HFFc6 (cell line): ENCODE measurements at regions not wholly inside any gene's neighbourhood (a gene's known extent, or its start where the extent isn't known, plus 50 kb on each side); places are given as distances from the start of the nearest gene placed in this dataset.

Experiments used
- DNase-seq: peaks from one replicate; pipeline ENCODE4 v3.0.0-alpha.2; 2018
- H3K27ac Mint-ChIP-seq: 2 replicates; pipeline ENCODE4 v1.8.0; 2020; ENCODE audit warnings: mild to moderate bottlenecking, mixed read lengths
- H3K27me3 Mint-ChIP-seq: 2 replicates; pipeline ENCODE4 v1.8.0; 2021; ENCODE audit warnings: mild to moderate bottlenecking, moderate library complexity, mixed read lengths; ENCODE audit not compliant: insufficient read depth
- H3K36me3 Mint-ChIP-seq: 2 replicates; pipeline ENCODE4 v1.8.0; 2021; ENCODE audit warnings: low read depth, mixed read lengths
- H3K4me1 Mint-ChIP-seq: 2 replicates; pipeline ENCODE4 v1.8.0; 2020; ENCODE audit warnings: low read depth, mixed read lengths
- H3K4me3 Mint-ChIP-seq: 2 replicates; pipeline ENCODE4 v1.8.0; 2020; ENCODE audit warnings: mild to moderate bottlenecking, moderate library complexity, mixed read lengths
- H3K9me3 Mint-ChIP-seq: 2 replicates; pipeline ENCODE4 v1.8.0; 2020; ENCODE audit warnings: mild to moderate bottlenecking, mixed read lengths
- TF ChIP-seq, protein P1 (sequence below): fragments of 200-600 bp; sonication (generic); IDR thresholded peaks from 2 replicates; pipeline ENCODE4 v1.5.0; 2021; ENCODE audit warnings: antibody characterized with exemption, mild to moderate bottlenecking

DNA sequence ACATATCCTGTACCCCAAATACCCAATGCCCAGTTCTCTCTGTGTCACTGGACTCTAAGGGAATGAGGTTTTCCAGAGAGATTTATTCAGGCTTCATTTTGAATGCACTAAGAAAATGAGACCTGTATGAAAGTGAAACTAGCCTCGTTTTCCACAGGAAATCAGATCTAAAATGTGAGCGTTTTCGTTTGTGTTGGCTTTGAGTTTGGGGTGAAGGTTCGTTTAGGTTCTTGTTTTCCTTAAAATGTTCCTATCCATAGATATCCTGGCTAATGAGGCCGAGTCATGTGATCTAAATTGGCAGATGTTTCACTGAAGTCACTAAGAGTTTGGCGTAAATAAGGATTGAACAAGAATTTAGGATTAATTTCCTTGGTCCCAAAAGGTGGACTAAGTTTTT lies 90.9 kb upstream of the BMPER start:
- Mint-ChIP-seq H3K36me3 (no peaks in the 10 kb centered on the region), H3K4me1 (peaks cover 11% of the 10 kb centered on the region), H3K27me3 (peaks cover 2% of the 10 kb centered on the region), H3K27ac (no peak overlapping the region), H3K4me3 (peak overlapping the region; percentile 33; the same call in 1 of the 2 replicates), H3K9me3 (no peaks in the 10 kb centered on the region; the same call in 1 of the 2 replicates)
- no peak for DNase-seq
- TF ChIP-seq, protein P1, sequence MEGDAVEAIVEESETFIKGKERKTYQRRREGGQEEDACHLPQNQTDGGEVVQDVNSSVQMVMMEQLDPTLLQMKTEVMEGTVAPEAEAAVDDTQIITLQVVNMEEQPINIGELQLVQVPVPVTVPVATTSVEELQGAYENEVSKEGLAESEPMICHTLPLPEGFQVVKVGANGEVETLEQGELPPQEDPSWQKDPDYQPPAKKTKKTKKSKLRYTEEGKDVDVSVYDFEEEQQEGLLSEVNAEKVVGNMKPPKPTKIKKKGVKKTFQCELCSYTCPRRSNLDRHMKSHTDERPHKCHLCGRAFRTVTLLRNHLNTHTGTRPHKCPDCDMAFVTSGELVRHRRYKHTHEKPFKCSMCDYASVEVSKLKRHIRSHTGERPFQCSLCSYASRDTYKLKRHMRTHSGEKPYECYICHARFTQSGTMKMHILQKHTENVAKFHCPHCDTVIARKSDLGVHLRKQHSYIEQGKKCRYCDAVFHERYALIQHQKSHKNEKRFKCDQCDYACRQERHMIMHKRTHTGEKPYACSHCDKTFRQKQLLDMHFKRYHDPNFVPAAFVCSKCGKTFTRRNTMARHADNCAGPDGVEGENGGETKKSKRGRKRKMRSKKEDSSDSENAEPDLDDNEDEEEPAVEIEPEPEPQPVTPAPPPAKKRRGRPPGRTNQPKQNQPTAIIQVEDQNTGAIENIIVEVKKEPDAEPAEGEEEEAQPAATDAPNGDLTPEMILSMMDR = no peak

DNA sequence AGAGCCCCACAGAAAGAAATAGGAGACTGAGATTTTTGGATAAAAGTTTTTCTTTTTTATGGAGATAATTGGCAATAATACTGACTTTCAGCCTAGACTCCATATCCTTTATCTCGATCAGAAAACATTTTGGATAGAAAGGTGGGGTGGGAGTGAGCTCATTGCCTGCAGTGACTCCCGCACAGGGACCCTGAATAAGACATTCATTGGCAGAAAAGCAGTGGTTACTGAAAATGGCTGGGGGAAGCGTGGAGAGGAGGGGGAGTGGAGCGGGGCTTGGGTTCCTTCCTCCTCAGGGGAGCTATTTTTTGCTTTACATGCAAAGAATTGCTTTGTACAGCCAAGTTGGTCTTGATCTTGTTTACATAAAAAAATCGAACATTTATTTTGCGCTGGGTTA lies 90.4 kb upstream of the BMPER start:
- Mint-ChIP-seq H3K27me3 (peaks cover 2% of the 10 kb centered on the region), H3K9me3 (peaks cover 2% of the 10 kb centered on the region), H3K4me1 (peaks cover 9% of the 10 kb centered on the region; the same call in 1 of the 2 replicates), H3K4me3 (no peak overlapping the region), H3K27ac (no peak overlapping the region), H3K36me3 (peaks cover 3% of the 10 kb centered on the region; the same call in 1 of the 2 replicates)
- TF ChIP-seq, protein P1 = no peak
- no peak for DNase-seq

DNA sequence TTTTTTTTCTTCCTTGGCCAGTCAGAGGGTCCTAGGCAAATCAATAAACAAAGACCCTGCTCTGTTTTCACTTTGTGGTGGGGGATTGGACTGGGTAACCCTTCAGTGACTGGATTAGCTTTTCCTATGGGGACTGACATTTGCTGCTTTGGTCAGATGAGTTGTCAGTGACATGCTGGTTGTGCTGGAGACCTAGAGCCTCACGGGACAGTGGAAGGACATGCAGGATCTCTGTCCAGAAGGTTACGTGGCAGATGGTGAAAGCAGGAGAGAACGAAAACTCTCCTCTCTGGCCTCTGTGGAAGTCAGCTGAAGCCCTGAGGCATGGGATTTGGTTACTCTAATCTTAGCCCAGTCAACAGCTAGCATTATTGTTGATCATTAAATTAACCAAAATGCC lies 90.0 kb upstream of the BMPER start:
- H3K9me3 Mint-ChIP-seq = peaks cover 6% of the 10 kb centered on the region
- H3K27ac Mint-ChIP-seq = no peak overlapping the region
- DNase-seq = no peak
- H3K27me3 Mint-ChIP-seq = peaks cover 2% of the 10 kb centered on the region
- no peak overlapping the region for H3K4me3 Mint-ChIP-seq
- peaks cover 6% of the 10 kb centered on the region; the same call in 1 of the 2 replicates for H3K36me3 Mint-ChIP-seq
- TF ChIP-seq, protein P1 = no peak
- peaks cover 11% of the 10 kb centered on the region; the same call in 1 of the 2 replicates for H3K4me1 Mint-ChIP-seq

DNA sequence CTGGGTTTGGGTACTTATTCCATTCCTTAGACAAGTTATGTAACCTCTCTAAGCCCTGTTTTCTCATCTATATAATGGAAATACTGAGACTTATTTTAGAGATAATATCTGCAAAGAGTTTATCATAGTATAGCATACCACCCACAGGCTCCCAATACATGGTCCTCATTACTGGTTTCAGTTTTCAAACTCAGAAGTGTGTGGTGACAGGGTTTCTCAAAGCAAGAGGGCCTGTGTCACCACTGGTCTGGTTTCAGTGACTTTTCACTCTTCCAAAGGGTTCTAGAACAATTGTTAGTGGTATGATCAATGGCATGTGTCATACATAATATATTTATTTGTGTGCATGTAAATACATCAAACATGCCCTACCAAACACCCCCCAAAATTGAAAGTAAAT lies 89.2 kb upstream of the BMPER start:
- Mint-ChIP-seq H3K27ac (no peak overlapping the region), H3K27me3 (peaks cover 2% of the 10 kb centered on the region), H3K4me3 (no peak overlapping the region), H3K4me1 (peaks cover 16% of the 10 kb centered on the region; the same call in 1 of the 2 replicates), H3K9me3 (peaks cover 6% of the 10 kb centered on the region), H3K36me3 (peaks cover 6% of the 10 kb centered on the region; the same call in 1 of the 2 replicates)
- TF ChIP-seq, protein P1 = no peak
- no peak for DNase-seq

DNA sequence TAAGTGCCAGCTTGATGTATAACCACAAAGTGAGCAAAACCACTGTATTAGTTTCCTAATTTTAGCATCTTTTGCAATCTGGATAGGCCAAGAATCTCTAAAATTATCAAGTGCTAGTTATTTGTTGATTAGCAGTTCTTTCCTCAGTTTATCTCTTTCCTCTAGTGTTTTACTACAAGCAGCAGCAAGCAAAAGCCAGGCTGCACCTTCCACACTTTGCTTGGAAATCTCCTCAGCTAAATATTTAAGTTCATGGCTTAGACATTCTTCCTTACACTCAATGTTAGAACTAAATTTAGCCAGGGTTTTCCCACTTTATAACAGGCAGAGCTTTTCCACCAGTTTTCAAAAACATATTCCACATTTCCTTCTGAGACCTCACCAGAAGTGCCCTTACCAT lies 85.7 kb upstream of the BMPER start:
- TF ChIP-seq, protein P1 = no peak
- Mint-ChIP-seq H3K27me3 (peaks cover 2% of the 10 kb centered on the region), H3K27ac (no peak overlapping the region), H3K4me3 (no peak overlapping the region), H3K36me3 (peaks cover 6% of the 10 kb centered on the region; the same call in 1 of the 2 replicates), H3K9me3 (peaks cover 6% of the 10 kb centered on the region), H3K4me1 (peaks cover 25% of the 10 kb centered on the region)
- DNase-seq = no peak

DNA sequence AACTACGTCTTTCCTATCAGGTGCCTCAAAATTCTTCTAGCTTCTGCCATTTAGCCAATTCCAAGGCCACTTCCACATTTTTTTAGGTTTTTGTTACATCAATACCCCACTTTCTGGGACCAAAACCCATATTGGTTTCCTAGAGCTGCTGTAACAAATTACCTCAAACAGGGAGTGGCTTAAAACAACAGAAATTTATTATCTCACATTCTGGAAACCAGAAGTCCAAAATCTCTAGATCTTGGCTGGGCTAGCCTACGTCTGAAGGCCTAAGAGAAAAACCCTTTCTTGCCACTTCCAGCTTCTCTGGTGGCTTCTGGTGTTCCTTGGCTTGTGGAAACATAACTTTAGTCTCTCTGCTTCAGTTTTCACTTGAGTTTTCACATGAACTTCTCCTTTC lies 85.1 kb upstream of the BMPER start:
- Mint-ChIP-seq H3K9me3 (peaks cover 6% of the 10 kb centered on the region), H3K4me1 (peaks cover 25% of the 10 kb centered on the region), H3K4me3 (no peak overlapping the region), H3K27ac (no peak overlapping the region), H3K36me3 (peaks cover 6% of the 10 kb centered on the region; the same call in 1 of the 2 replicates), H3K27me3 (peaks cover 2% of the 10 kb centered on the region)
- DNase-seq = no peak
- TF ChIP-seq, protein P1 = no peak
